Stimulated activated CD8-positive, alpha-beta memory T cell treated with anti-CD3 and anti-CD28 coated beads, Interleukin-12 subunit alpha, Interleukin-12 subunit beta, amount 100 ng/mL, for 1 hour (primary cell): ENCODE measurements at regions not wholly inside any gene's neighbourhood (a gene's known extent, or its start where the extent isn't known, plus 50 kb on each side); places are given as distances from the start of the nearest gene placed in this dataset.
"Not testable (repeated sequence)": the region's sequence is repeated elsewhere in the genome, so short reads cannot be mapped to it uniquely, and the experiment has no call there.

Experiments used
- DNase-seq: peaks from one replicate; pipeline ENCODE4 v3.0.0-alpha.2; 2020; ENCODE audit warnings: low read depth

DNA sequence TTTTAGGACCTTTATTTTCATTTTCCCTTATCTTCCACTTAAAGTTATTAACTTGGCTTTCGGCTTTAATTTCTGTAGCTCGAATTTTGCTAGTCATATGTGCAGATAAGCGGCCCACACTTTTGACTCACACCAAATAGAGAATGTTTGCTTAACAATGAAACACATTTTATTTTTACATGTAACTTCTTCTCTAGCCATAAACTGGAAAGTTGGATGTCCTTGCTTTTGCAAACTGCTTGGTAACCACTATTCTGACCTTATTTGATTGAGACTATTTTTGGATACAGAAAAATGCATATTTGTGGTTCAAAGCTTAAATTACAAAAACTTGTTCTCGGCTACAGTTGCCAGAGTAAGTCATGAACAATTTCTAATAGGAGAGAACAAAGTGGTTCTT is 600.0 kb downstream of the KCTD12 start:
- no peak for DNase-seq

DNA sequence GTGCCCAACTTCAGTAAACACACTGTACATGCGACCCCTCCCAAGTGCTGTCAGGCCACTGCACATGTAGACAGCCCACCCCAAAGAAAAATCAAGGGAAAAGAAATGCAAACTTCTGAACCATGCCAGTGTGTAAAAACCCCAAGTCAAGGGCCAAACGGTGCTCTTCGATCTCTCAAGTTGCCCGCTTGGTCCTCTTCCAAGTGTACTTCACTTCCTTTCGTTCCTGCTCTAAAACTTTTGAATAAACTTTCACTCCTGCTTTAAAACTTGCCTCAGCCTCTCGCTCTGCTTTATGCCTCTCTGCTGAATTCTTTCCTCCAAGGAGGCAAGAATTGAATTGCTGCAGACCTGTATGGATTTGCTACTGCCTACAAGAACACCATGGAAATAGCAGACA is 600.7 kb downstream of the KCTD12 start:
- DNase-seq: no peak

DNA sequence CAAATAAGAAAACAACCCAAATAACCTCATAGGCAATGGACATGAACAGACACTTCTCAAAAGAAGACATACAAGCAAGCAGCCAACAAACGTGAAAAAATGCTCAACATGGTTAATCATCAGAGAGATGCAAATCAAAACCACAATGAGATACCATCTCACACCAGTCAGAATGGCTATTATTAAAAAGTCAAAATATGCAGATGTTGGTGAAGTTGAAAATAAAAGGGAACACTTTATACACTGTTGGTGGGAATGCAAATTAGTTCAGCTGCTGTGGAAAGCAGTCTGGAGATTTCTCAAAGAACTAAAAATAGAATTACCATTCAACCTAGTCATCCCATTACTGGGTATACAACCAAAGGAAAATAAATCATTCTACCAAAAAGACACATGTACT is 606.4 kb downstream of the KCTD12 start:
- not testable (repeated sequence) for DNase-seq

DNA sequence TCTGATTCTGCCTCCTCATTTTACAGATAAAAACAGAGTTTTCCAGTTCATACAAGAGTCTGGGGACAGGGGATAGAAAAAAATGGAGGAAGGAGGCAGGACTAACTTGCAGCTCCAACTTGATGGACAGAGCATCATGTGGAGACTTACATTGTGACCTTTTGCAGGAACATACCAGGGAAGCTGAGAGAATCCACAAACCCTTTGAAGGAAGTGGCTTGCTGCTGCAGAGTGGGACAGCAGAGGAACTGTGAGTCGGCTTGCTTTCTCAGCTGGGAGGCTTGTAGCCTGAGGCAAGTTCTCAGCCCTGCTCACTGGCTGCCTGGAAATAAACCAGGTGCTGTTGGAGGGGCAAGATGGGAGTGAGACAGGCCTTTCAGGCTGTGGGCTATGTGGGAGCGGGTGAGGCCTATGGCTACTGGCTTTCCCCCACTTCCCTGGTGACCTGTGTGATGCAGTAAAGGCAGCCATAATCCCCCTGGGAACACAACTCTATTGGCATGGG is 614.4 kb downstream of the KCTD12 start:
- DNase-seq: no peak

DNA sequence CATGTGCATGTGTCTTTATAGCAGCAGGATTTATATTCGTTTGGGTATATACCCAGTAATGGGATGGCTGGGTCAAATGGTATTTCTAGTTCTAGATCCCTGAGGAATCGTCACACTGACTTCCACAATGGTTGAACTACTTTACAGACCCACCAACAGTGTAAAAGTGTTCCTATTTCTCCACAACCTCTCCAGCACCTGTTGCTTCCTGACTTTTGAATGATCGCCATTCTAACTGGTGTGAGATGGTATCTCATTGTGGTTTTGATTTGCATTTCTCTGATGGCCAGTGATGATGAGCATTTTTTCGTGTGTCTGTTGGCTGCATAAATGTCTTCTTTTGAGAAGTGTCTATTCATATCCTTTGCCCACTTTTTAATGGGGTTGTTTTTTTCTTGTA is 617.9 kb downstream of the KCTD12 start:
- DNase-seq: not testable (repeated sequence)

DNA sequence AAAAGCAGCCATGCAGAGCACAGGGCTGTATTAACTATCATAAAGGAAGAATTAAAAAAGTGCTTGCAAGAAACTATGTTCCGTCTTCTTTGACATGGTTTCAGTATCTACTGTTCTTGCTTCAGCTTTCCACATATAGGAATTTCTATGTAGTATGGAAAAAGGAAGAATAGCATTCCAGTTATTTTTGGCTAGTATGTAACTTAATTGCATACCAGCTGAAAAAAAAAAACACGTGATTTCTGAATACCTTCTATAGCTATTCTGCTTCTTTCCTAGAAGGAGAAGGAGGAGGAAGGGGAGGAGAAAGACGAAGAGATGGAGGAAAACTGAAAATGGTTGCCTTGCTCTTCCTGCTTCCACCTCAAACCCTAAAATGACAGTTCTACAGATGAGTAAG is 619.0 kb downstream of the KCTD12 start:
- DNase-seq: no peak

DNA sequence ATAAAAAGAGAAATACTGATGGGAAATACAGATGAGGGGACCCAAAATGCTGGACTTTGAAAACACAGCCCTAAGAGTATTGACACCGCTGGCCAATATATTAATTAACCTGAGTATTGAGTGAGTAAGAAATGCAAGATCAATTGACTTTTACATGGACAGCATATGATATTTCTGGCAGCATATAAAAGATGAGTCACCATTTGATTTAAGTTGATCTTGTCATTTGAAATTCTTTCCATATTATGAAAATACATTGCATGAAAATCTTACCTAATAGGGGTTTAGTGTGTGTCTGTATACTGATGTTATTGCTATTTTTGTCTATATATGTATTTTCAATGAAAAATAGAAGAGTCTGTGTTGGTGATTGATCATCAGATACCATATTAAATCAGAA is 619.6 kb downstream of the KCTD12 start:
- DNase-seq: no peak

DNA sequence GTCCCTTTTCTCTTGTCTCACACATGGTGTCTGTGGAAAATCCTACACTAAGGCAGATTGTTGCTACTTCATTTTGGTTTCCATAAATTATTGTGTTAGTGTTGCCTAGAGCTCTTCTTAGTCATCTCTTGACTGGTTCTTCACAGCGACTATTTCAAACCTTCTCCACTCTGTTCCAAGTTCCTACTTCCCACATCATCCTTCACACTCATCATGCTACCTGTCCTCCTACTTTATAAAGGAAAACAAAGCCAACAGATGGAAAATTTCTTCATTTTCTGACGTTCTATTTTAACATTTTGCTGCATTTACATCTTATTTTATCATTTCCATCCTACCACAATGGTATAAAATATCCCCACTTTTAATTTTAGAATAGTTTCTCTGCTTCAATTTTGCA is 614.1 kb downstream of the LMO7 start:
- no peak for DNase-seq

DNA sequence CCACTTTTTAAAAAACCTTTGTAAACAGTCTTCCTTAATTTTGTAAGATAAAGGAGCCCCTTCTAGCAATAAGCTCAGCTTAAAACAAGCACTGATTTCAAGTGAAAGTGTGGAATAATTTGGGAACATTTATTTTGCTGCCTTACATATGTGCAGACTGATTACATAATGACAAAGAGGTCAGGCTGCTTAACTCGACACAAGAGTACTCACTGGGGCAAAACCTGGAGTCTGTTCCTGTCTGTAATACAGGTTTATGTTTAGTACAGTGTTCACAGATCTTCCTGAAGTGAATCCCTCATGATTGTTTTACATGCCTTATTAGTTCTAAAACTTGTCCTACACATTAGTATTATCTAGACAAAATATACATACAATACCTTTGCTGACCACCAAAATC is 609.8 kb downstream of the LMO7 start:
- no peak for DNase-seq

DNA sequence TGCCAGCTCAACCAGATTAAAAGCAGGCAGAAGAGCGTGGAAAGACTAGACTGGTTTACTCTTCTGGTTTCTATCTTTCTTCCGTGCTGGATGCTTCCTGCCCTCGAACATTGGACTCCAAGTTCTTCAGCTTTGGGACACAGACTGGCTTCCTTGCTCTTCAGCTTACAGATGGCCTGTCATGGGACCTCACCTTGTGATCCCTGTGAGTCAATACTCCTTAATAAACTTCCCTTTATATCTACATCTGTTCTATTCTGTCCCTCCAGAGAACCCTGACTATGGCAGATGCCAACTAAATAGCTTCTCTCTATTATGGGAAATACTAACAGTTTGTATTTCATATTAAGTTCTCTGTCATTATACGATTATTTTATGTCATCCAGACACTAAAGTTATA is 609.1 kb downstream of the LMO7 start:
- no peak for DNase-seq

DNA sequence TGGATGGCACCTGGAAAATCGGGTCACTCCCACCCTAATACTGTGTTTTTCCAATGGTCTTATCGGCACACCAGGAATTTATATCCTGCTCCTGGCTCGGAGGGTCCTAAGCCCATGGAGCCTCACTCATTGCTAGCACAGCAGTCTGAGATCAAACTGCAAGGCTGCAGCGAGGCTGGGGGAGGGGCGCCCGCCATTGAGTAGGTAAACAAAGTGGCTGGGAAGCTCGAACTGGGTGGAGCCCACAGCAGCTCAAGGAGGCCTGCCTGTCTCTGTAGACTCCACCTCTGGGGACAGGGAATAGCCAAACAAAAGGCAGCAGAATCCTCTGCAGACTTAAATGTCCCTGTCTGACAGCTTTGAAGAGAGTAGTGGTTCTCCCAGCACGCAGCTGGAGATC is 607.0 kb downstream of the LMO7 start:
- DNase-seq: not testable (repeated sequence)

DNA sequence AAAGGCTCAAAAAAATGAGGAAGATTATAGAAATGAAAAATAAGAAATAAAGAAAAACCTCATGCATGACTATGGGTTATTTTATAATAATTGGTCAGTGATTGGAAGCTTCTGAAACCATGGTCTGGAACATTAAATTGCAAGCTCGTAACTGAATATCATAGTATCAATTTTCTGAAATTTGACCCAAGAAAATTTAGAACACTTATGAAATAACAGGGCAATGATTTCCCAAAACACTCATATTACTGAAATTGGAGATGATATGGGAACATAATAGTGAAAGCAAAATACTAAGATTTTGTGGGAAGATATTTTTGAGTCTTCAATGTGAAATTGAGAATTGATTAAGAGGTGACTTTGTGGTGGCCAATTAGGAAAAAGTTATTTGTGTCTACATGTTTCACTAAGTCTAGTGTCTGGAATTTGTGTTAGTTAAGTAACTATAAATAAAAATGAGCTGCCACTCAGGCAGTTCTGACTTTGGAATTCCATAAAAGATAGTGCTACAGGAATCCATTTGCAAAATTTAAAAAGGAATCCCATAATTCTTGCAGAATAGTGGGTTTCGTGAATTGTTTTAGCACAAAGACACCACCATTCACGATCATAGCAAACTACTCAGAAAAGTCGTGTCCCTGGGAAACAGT is 603.0 kb downstream of the LMO7 start:
- no peak for DNase-seq

DNA sequence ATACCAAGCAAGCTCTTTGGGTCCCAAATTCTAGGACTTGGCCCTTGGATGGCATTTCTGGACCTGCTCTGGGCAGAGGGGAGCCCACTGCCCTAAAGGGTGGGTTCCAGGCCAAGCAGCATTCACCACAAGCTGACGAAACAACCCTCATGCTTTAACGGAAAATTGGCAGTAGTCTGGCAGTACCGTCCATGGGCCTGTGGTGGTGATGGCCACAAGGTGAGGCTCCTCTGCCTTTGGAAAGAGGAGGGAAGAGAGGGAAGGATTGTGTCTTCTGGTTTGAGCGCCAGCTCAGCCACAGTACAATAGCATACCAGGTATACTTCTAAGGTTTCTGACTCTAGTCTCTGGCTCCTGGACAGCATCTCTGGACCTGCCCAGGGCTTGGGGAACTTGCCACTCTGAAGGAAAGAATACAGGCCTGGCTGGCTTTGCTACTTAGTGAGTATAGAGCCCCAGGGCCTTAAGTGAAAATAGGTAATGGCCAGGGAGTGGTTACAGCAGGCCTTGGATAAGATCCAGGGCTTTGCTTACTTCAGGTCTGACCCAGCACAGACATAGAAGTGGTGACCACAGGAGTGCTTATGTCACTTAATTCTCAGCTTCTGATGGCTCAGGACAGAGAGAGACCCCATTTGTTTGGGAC is 595.5 kb downstream of the LMO7 start:
- DNase-seq: no peak

DNA sequence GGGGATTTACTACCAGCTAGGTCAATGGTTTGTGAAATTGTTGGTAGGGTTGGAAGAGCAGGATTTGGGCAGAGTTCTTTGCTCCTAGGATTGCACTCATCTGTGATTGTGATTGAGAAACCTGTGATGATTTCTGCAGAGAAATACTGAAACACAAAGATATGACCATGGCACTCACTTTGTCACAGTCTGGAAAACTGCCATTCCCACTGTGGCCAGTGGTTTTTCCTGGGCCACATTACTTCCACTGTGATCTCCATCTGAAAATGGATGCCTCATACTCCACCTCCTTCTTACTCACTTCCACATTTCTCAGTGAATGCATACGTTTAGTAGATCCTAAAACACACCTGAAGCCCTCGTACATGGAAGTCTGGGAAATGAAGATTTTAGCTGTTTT is 593.2 kb downstream of the LMO7 start:
- no peak for DNase-seq

DNA sequence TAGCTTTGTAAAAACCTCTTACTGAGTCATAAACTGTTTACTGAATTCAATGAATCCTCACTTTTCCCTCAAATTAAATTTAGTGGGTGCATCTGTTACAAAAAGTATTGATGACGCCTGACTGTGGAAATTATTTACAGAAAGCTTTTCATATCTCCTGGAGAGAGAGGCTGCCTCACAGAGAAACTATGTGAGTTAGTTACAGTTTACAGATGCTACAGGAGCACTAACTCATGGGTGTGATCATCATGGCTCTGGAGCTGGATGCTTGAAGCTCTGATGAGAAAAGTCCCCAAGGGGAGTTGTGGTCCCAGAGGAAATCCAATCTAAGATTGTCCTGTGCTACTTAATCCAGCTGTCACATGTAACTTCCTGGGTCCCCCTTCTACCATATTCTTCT is 590.8 kb downstream of the LMO7 start:
- DNase-seq: no peak

DNA sequence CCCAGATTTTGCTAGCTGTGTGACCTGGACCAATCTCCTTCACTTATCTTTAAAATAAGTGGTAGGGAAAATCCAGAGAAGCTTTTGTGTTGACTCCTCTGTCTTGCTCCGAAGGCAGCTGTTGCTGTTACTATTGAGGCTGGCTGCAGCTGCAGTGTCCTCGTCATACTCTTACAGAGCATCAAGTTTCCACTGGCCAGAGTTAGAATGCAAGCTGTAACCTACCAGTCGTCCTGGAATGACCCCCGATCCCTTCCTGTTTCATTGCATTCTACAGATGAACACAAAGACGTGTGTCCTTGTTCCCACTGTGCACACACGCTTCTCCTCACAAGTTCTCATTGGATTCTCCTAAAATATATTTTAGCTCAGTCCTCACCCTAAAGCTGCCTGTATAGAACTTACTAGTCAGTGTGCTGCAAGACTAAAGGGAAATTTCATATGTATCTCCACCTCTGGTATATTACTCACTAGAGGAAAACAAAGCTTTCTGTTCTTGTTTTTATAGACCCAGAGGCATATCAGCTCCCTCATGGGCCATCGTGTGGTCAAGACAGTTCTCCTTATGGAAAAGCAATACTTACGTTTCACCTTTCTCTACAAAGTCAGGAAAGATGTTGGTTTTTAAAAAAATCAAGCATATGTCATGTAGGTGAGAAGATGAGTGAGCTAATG is 589.8 kb downstream of the LMO7 start:
- DNase-seq: no peak

DNA sequence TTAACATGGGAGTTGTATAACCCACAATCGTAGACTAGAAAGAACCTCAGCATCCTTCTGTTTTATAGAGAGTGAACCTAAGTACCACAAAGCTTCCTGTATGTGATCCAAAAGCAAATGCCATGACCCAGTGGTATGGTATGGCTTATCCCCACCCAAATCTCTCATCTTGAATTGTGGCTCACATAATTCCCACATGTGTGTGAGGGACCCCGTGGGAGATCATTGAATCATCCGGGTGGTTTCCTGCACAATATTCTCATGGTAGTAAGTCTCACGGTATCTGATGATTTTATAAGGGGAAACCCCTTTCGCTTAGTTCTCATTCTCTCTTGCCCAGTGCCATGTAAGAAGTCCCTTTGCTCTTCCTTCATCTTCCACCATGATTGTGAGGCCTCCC is 587.9 kb downstream of the LMO7 start:
- DNase-seq: no peak

DNA sequence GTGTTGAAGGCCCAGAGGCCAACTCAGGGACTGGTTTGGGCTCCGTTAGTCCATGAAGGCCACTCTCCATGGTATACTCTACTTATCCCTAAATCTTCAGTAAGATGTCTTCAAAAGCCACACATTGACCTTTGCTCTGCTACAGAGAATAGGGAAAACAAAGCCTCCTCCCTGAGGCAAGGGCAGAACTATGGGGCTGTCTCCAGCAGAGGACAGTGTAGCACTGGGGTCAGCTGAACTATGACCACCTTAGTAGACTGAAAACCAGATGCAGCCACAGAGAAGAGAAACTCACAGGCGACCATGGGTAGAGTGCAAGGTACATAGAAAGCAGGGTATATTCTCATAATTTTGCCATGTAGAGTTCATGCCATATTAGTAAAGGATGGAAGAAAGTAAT is 587.4 kb downstream of the LMO7 start:
- no peak for DNase-seq

DNA sequence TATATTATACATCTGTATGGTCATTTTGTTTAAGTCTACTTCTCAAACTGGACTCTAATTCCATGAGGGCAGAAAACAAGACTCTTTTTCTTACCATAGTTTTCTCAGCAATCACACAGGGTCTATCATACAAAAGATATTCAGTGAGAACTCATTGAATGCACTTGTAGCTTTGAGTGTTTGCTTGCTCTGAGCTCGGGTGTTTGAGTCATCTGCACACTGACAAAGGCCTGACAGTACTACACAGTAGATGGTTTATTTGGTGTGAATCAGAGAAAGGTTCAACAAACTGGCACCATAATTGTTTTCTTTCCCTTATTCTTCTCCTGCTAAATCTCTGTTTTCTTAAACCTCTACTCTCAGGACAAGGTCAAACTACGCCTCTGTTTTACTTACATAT is 586.4 kb downstream of the LMO7 start:
- DNase-seq: no peak

DNA sequence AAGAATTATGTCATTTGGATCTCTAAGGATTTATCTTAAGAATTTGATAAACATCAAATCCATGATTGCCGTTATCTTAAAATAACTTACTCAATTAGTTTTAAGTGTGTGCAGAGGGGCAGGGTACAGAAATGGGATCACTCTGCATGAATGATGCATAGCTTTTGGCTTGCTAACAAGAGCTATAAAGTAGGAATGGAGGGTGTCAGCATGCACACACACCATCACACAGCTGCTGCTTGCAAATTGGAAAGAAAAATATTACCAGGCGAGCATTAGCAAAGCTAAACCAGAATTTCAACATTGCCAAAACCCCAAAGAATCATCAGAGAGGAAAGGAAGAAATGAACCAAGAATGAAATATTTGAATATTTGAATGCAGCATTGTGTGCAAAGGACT is 580.6 kb downstream of the LMO7 start:
- DNase-seq: no peak

DNA sequence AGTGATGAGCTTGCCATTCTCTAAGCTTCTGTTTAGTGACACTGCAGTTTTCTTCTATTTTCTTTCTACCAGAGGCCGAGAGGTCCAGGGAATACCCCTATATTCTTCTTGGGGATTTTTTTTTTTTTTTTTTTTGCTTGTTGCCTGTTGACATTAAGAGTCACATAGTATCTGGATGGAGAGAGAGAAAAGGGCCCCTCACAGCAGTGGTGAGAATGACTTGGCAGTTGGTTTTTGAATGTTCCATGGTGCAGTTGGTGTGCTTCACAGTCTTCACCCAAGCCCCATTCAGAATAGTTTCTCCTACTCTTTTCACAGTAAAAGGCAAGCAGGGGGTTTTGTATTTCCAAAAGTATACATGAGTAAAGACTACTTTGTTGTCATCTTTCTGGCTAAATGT is 577.9 kb downstream of the LMO7 start:
- DNase-seq: no peak

DNA sequence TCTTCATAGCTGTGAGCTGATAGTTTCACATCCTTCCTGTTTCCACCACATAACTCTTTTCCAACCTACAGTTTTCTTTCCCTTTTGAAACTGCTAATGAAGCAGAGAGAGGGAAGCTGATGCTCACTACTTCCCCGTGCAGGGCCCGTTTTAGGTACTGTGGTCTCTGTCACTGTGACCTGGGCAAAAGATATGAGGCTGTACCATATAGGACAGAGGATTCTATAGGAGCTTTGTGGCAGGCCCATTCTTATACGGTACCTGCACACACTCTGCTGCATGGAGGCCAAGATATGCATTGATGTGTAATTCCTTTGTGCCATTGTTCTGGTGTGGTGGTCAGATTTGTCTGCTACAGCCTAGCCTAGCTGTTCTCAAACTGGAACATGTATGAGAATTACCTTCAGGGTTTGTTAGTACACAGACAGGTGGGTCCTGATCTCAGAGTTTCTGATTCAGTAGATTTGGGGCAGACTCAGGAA is 577.3 kb downstream of the LMO7 start:
- DNase-seq: no peak

DNA sequence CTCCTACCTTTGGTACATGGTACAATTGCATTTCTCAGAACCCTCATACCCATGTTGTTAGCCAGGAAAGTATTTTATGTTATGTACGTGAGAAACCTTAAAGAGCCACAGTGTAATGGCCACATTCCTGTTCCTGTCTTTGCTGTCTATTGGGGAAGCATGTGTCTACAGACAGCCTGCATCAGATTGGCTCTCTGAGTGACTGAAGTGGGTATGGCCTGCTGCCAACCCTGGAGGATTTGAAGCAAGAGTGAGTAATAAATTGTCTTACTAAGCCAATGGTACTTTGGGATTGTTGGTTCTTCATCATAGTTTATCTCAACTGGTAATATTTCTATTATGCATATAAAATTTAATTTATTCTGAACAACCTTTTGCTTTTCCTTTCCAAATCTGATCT is 574.1 kb downstream of the LMO7 start:
- no peak for DNase-seq
